GM12878 (cell line): ENCODE measurements at regions not wholly inside any gene's neighbourhood (a gene's known extent, or its start where the extent isn't known, plus 50 kb on each side); places are given as distances from the start of the nearest gene placed in this dataset.

ENCODE experiments used
- ATAC-seq: fragments of 200-7000 bp; cut with Tn5 transposase; 3 replicates; pipeline ENCODE4 v1.9.1; 2020; ENCODE audit warnings: mild to moderate bottlenecking, moderate library complexity
- BruUV-seq: library from RNA; stranded (reverse); fragments of 400-500 nt; replicated peaks from 2 replicates; lab custom pipeline; 2021; lab: Mats Ljungman, UMichigan
- CTCF ChIA-PET: fragments of 300-600 bp; sonication (Branson Sonifier 250); formaldehyde crosslinking; extraction: SDS; loops from one replicate; lab custom pipeline; 2021; ENCODE audit warnings: inconsistent platforms; lab: Yijun Ruan, JAX
- POLR2A ChIA-PET: fragments of 350-600 bp; formaldehyde crosslinking; extraction: SDS; loops from one replicate; lab custom pipeline; 2021; ENCODE audit warnings: inconsistent platforms; lab: Charles Lee
- RAD21 ChIA-PET: fragments of 300-600 bp; sonication (Branson Sonifier 250); formaldehyde crosslinking; loops from one replicate; lab custom pipeline; 2023; ENCODE audit warnings: antibody characterized with exemption; ENCODE audit not compliant: unreplicated experiment; lab: Charles Lee
- SMC1A ChIA-PET: fragments of 300-600 bp; sonication (Branson Sonifier 250); formaldehyde crosslinking; loops from one replicate; lab custom pipeline; 2023; ENCODE audit not compliant: unreplicated experiment, uncharacterized antibody; lab: Charles Lee
- DNase-seq: peaks from one replicate; pipeline ENCODE4 v3.0.0-alpha.2; 2011; ENCODE audit warnings: low read depth, low spot score
- FAIRE-seq: peaks from 3 replicates; lab custom pipeline; 2011; peaks lifted over from hg19 to GRCh38; lab: Jason Lieb, UNC
- H2AFZ ChIP-seq: 2 replicates; pipeline ENCODE4 v1.6.0; 2011; ENCODE audit warnings: low read depth, low read length, control low read depth; ENCODE audit not compliant: control insufficient read depth
- H3K27ac ChIP-seq: 2 replicates; pipeline ENCODE4 v1.5.1; 2011; ENCODE audit warnings: control low read depth; ENCODE audit not compliant: control insufficient read depth, insufficient read depth
- H3K27me3 ChIP-seq, 2 experiments: replicated peaks in 1 of 2; 2 replicates each; pipeline versions ENCODE4 v1.6.0 to v1.6.1; 2011; ENCODE audit warnings: low read length in 1 of 2; ENCODE audit not compliant: control insufficient read depth in 2 of 2, insufficient read depth in 2 of 2
- H3K36me3 ChIP-seq, 2 experiments: 2 replicates each; pipeline ENCODE4 v1.5.1; 2011; ENCODE audit warnings: low read length in 1 of 2; ENCODE audit not compliant: control insufficient read depth in 2 of 2, insufficient read depth in 2 of 2
- H3K4me1 ChIP-seq: 2 replicates; pipeline ENCODE4 v1.6.1; 2011; ENCODE audit warnings: mild to moderate bottlenecking, low read length, moderate library complexity, mixed read lengths; ENCODE audit not compliant: control insufficient read depth, insufficient read depth
- H3K4me2 ChIP-seq: 2 replicates; pipeline ENCODE4 v1.6.0; 2011; ENCODE audit warnings: control low read depth; ENCODE audit not compliant: control insufficient read depth, insufficient read depth
- H3K4me3 ChIP-seq: fragments of 200-600 bp; sonication (generic); 2 replicates; pipeline ENCODE4 v1.5.1; 2016
- H3K79me2 ChIP-seq: 2 replicates; pipeline ENCODE4 v1.6.0; 2011; ENCODE audit warnings: low read length; ENCODE audit not compliant: control insufficient read depth, insufficient read depth
- H3K9ac ChIP-seq: 2 replicates; pipeline ENCODE4 v1.8.0; 2011; ENCODE audit warnings: low read length, control low read depth, mixed read lengths; ENCODE audit not compliant: control insufficient read depth, insufficient read depth
- H3K9me3 ChIP-seq: replicated peaks from 3 replicates; pipeline ENCODE4 v1.5.1; 2011; ENCODE audit warnings: mild to moderate bottlenecking, low read length; ENCODE audit not compliant: control insufficient read depth, insufficient read depth
- H4K20me1 ChIP-seq: 2 replicates; pipeline ENCODE4 v1.6.0; 2011; ENCODE audit not compliant: control insufficient read depth, insufficient read depth
- CHD1 ChIP-seq: IDR thresholded peaks from 2 replicates; pipeline ENCODE4 v1.6.1; 2012; ENCODE audit warnings: low read depth, low read length, improper control_type of control experiment
- CHD4 ChIP-seq: fragments of 200-600 bp; sonication (generic); IDR thresholded peaks from 2 replicates; pipeline ENCODE4 v1.6.1; 2016; ENCODE audit warnings: mild to moderate bottlenecking
- ELK1 ChIP-seq: IDR thresholded peaks from 2 replicates; pipeline ENCODE4 v1.6.1; 2012; ENCODE audit warnings: low read depth, low read length, improper control_type of control experiment
- FOXK2 ChIP-seq: fragments of 450-650 bp; IDR thresholded peaks from 2 replicates; pipeline ENCODE4 v1.6.1; 2017; ENCODE audit warnings: mild to moderate bottlenecking, moderate library complexity
- GATAD2B ChIP-seq: fragments of 450-650 bp; conservative IDR thresholded peaks from 2 replicates; pipeline ENCODE4 v1.6.1; 2017; ENCODE audit warnings: low read depth, mild to moderate bottlenecking, moderate library complexity
- IRF3 ChIP-seq: fragments of 450-650 bp; IDR thresholded peaks from 2 replicates; pipeline ENCODE4 v1.6.1; 2014; ENCODE audit warnings: mild to moderate bottlenecking
- IRF4 ChIP-seq: IDR thresholded peaks from 2 replicates; pipeline ENCODE4 v1.6.1; 2011; ENCODE audit warnings: low read depth, low read length
- NFYB ChIP-seq: IDR thresholded peaks from 2 replicates; pipeline ENCODE4 v1.6.1; 2011; ENCODE audit warnings: low read depth, mild to moderate bottlenecking, low read length, improper control_type of control experiment, moderate library complexity; ENCODE audit not compliant: insufficient read depth
- PBX3 ChIP-seq: IDR thresholded peaks from 2 replicates; pipeline ENCODE4 v1.6.1; 2011; ENCODE audit warnings: mild to moderate bottlenecking, low read depth, low read length, moderate library complexity; ENCODE audit not compliant: insufficient replicate concordance
- REST ChIP-seq: IDR thresholded peaks from 2 replicates; pipeline ENCODE4 v1.6.1; 2012; ENCODE audit warnings: mild to moderate bottlenecking, low read depth, low read length
- SMARCA5 ChIP-seq: fragments of 450-650 bp; IDR thresholded peaks from 2 replicates; pipeline ENCODE4 v1.6.1; 2017; ENCODE audit warnings: mild to moderate bottlenecking
- SRF ChIP-seq, 2 experiments: IDR thresholded peaks; 2 replicates each; pipeline ENCODE4 v1.6.1; 2011; ENCODE audit warnings: low read depth in 2 of 2, low read length in 2 of 2, mild to moderate bottlenecking in 1 of 2, moderate library complexity in 1 of 2
- TBL1XR1 ChIP-seq: IDR thresholded peaks from 2 replicates; pipeline ENCODE4 v1.6.1; 2012; ENCODE audit warnings: low read depth, low read length, improper control_type of control experiment
- ZNF217 ChIP-seq: fragments of 450-650 bp; IDR thresholded peaks from 2 replicates; pipeline ENCODE4 v1.6.1; 2017; ENCODE audit warnings: antibody characterized with exemption, mild to moderate bottlenecking
- ZNF622 ChIP-seq: fragments of 450-650 bp; IDR thresholded peaks from 2 replicates; pipeline ENCODE4 v1.6.1; 2017; ENCODE audit warnings: mild to moderate bottlenecking, inconsistent platforms
- ZNF687 ChIP-seq: fragments of 450-650 bp; IDR thresholded peaks from 2 replicates; pipeline ENCODE4 v1.6.1; 2017; ENCODE audit warnings: mild to moderate bottlenecking, moderate library complexity
- WGBS: methylation state at CpG from one replicate; pipeline ENCODE4 v1.1.6; 2016; ENCODE audit warnings: low lambda C conversion rate; ENCODE audit not compliant: insufficient replicate concordance, insufficient coverage; ENCODE audit errors: missing lambda C conversion rate; 5-methylcytosine and 5-hydroxymethylcytosine counted together
- in situ Hi-C: fragments of 300-500 bp; cut with MboI; formaldehyde crosslinking; loops from 9 replicates; pipeline ENCODE4 v1.14.3; 2018; ENCODE audit warnings: mixed read lengths
- intact Hi-C: fragments of 100-400 bp; cut with micrococcal nuclease; formaldehyde crosslinking; loops from one replicate; pipeline ENCODE4 v1.14.2; 2022; ENCODE audit not compliant: unreplicated experiment

GRCh38 chr5:29780401-29780800, 1413.1 kb upstream of the CDH6 start:
- FAIRE-seq (no peak), ATAC-seq (no peak), DNase-seq (no peak)
- H3K79me2 ChIP-seq, result no peaks in the 10 kb centered on the region
- in situ Hi-C loops, result no loop called here
- ChIA-PET CTCF (no interaction called here), POLR2A (no interaction called here), SMC1A (no interaction called here), RAD21 (no interaction called here)
- BruUV-seq, result no TSS peak
- no peak overlapping the region for H3K4me2 ChIP-seq
- no peak overlapping the region for H2AFZ ChIP-seq
- H4K20me1 ChIP-seq, result no peaks in the 10 kb centered on the region
- H3K27me3 ChIP-seq, result no peaks in the 10 kb centered on the region
- H3K4me1 ChIP-seq, result no peaks in the 10 kb centered on the region
- no peak overlapping the region for H3K27ac ChIP-seq
- H3K36me3 ChIP-seq, result no peaks in the 10 kb centered on the region
- 15% methylated on average over 4 of the region's 4 CpGs for WGBS
- no peak overlapping the region for H3K9ac ChIP-seq
- no peaks in the 10 kb centered on the region for H3K9me3 ChIP-seq
- intact Hi-C loops, result no loop called here
- H3K4me3 ChIP-seq, result no peak overlapping the region
- TF ChIP-seq REST, result no peak
- TF ChIP-seq NFYB, result no peak
- TF ChIP-seq FOXK2, result no peak
- no peak for TF ChIP-seq IRF3
- TF ChIP-seq PBX3, result no peak
- no peak for TF ChIP-seq GATAD2B
- TF ChIP-seq IRF4, result no peak
- TF ChIP-seq CHD4, result no peak
- no peak for TF ChIP-seq ZNF217
- TF ChIP-seq ZNF687, result no peak
- TF ChIP-seq TBL1XR1, result no peak
- TF ChIP-seq ZNF622, result no peak
- no peak for TF ChIP-seq ELK1
- TF ChIP-seq SMARCA5, result no peak
- TF ChIP-seq SRF (IDR thresholded peaks at IDR 0.05; ENCODE audit: low read depth in 2 of 2, low read length in 2 of 2), result no peak
- no peak for TF ChIP-seq CHD1
